Neutrophil (primary cell): ENCODE measurements at regions not wholly inside any gene's neighbourhood (a gene's known extent, or its start where the extent isn't known, plus 50 kb on each side); places are given as distances from the start of the nearest gene placed in this dataset.

Experiments used
- H3K27ac ChIP-seq: fragments of 200-600 bp; sonication (generic); 2 replicates; pipeline ENCODE4 v1.5.1; 2016; ENCODE audit warnings: mild to moderate bottlenecking, moderate library complexity
- H3K27me3 ChIP-seq: fragments of 200-600 bp; sonication (generic); 2 replicates; pipeline ENCODE4 v1.6.0; 2016; ENCODE audit warnings: mild to moderate bottlenecking
- H3K36me3 ChIP-seq: fragments of 200-600 bp; sonication (generic); 2 replicates; pipeline ENCODE4 v1.5.1; 2017
- H3K4me1 ChIP-seq, 2 experiments: fragments of 200-600 bp in 1 of 2; sonication (generic) in 1 of 2; 1 replicate in 1 of 2; 2 replicates in 1 of 2; pipeline versions ENCODE4 v1.5.1 to v1.6.1; 2013 to 2016; ENCODE audit warnings: low read depth in 1 of 2, low read length in 1 of 2, mild to moderate bottlenecking in 1 of 2, moderate library complexity in 1 of 2; ENCODE audit not compliant: control insufficient read depth in 1 of 2, insufficient read depth in 1 of 2
- H3K4me3 ChIP-seq, 2 experiments: fragments of 200-600 bp in 1 of 2; sonication (generic) in 1 of 2; 1 replicate in 1 of 2; 2 replicates in 1 of 2; pipeline ENCODE4 v1.5.1; 2013 to 2016; ENCODE audit warnings: low read depth in 1 of 2, low read length in 1 of 2, mild to moderate bottlenecking in 1 of 2, moderate library complexity in 1 of 2
- H3K9me3 ChIP-seq: fragments of 200-600 bp; sonication (generic); 2 replicates; pipeline ENCODE4 v1.5.1; 2016
- TF ChIP-seq, protein P1 (sequence below): fragments of 200-600 bp; sonication (generic); IDR thresholded peaks from 2 replicates; pipeline ENCODE4 v1.5.1; 2016; ENCODE audit warnings: antibody characterized with exemption

DNA sequence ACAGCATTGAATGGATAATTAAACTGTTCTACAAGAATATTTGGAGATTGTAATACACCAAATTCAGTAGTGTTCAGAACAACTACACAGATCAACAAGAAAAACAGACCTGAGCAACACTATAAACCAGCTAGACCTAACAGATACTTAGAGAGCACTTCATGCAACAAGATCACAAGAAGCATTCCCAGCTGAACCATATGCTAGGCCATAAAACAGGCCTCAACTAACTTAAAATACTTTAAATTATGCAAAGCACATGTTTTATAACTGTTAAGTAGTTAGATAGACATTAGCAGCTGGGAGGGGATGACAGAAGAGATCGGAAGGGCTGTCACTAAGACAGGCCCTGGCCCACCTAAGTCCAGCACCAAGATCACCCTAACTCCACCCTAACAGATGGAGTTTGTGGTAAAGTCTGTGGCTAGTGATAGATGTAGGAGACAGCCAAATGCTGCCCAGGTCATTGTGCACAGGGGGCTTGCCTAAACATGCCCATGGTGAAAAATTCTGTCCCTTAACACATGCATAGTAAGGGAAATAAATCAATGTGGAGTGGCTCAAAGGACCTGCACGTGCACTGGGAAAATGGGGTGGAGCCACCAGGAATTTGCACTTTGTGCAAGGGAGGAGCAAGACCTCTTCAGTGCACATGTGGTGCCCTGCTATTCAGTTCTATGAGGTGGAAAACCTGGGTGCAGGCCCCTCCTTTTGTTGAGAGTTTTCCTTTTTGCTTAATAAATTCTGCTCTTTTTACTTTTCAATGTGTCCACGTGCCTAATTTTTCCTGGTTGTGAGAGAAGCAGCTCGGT is 567.8 kb upstream of the NRG3 start:
- no peak overlapping the region for H3K4me3 ChIP-seq
- H3K9me3 ChIP-seq: no peaks in the 10 kb centered on the region
- no peak overlapping the region for H3K27ac ChIP-seq
- TF ChIP-seq, protein P1, sequence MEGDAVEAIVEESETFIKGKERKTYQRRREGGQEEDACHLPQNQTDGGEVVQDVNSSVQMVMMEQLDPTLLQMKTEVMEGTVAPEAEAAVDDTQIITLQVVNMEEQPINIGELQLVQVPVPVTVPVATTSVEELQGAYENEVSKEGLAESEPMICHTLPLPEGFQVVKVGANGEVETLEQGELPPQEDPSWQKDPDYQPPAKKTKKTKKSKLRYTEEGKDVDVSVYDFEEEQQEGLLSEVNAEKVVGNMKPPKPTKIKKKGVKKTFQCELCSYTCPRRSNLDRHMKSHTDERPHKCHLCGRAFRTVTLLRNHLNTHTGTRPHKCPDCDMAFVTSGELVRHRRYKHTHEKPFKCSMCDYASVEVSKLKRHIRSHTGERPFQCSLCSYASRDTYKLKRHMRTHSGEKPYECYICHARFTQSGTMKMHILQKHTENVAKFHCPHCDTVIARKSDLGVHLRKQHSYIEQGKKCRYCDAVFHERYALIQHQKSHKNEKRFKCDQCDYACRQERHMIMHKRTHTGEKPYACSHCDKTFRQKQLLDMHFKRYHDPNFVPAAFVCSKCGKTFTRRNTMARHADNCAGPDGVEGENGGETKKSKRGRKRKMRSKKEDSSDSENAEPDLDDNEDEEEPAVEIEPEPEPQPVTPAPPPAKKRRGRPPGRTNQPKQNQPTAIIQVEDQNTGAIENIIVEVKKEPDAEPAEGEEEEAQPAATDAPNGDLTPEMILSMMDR: no peak
- no peaks in the 10 kb centered on the region for H3K27me3 ChIP-seq
- no peaks in the 10 kb centered on the region for H3K36me3 ChIP-seq
- no peaks in the 10 kb centered on the region for H3K4me1 ChIP-seq

DNA sequence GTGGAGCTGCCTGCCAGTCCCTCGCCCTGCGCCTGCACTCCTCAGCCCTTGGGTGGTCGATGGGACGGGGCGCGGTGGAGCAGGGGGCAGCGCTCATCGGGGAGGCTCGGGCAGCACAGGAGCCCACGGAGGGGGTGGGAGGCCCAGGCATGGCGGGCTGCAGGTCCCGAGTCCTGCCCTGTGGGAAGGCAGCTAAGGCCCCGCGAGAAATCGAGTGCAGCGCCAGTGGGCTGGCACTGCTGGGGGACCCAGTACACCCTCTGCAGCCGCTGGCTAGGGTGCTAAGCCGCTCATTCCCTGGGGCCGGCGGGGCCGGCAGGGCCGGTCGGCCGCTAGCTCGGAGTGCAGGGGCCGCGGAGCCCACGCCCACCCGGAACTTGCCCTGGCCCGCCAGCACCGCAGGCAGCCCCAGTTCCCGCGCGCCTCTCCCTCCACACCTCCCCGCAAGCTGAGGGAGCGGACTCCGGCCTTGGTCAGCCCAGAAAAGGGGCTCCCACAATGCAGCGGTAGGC is 565.9 kb upstream of the NRG3 start:
- H3K27me3 ChIP-seq: no peaks in the 10 kb centered on the region
- H3K4me1 ChIP-seq: no peaks in the 10 kb centered on the region
- no peak overlapping the region for H3K4me3 ChIP-seq
- no peak overlapping the region for H3K27ac ChIP-seq
- no peaks in the 10 kb centered on the region for H3K9me3 ChIP-seq
- TF ChIP-seq, protein P1: no peak
- H3K36me3 ChIP-seq: no peaks in the 10 kb centered on the region

DNA sequence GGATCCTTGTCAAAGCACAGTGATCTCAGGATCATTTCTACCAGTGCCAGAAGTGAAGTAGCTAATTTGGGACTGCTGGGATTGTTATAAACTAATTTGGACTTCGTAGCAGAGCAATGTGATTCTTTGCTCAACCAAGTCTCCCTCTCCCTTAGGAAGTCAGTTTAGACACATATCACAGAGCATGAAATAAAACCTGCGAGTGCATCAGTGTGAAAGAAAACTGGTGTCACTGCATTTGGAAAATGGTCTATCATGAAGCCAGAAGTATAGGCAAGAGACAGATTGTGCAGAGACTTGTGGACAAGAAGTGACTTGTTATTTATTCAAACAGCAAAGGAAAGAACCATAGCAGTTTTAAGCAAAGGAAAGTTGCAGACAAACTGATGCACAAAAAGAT is 560.5 kb upstream of the NRG3 start:
- Histone ChIP-seq H3K36me3 (no peaks in the 10 kb centered on the region), H3K9me3 (no peaks in the 10 kb centered on the region), H3K27ac (no peak overlapping the region), H3K27me3 (no peaks in the 10 kb centered on the region), H3K4me3 (no peak overlapping the region), H3K4me1 (no peaks in the 10 kb centered on the region)
- TF ChIP-seq, protein P1: no peak

DNA sequence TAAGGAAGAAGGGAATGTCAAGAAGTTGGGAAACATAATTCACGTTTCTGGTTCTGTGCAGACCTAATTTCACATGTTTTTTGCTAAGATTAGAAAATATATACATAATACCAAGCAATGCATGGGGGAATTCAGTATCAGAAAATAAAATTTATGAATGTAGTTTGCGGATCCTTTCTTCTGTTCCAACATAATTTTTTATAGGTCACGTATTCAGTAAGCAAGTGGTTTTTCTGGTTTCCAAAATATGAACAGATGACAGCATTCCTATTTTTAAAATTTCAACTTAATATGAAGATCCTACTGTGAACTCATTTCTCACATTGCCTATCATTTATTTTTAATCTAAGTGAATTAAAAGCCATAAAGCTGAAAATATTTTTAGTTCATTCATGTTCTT is 560.0 kb upstream of the NRG3 start:
- no peaks in the 10 kb centered on the region for H3K36me3 ChIP-seq
- no peaks in the 10 kb centered on the region for H3K27me3 ChIP-seq
- H3K9me3 ChIP-seq: no peaks in the 10 kb centered on the region
- no peaks in the 10 kb centered on the region for H3K4me1 ChIP-seq
- H3K4me3 ChIP-seq: no peak overlapping the region
- H3K27ac ChIP-seq: no peak overlapping the region
- TF ChIP-seq, protein P1: no peak

DNA sequence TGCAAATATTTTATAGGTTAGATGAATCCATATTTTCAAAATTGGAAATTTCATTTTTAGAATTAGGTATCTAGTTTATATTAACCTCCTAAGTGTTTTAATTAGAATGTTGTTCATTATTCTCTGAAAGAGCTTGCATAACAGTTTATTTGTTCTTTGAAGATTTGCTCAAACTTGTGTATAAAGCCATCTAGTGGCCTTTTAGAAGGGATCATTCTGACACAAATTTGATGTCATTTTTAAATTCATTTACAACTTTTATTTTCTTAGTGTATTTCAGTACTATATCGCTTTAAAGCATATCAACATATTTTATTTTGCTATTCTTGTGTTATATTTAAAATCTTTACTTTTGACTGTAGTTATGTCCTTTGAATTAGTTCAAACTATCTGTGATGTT is 527.0 kb upstream of the NRG3 start:
- H3K4me3 ChIP-seq: no peak overlapping the region
- TF ChIP-seq, protein P1: no peak
- H3K27me3 ChIP-seq: no peaks in the 10 kb centered on the region
- H3K4me1 ChIP-seq: no peaks in the 10 kb centered on the region
- no peaks in the 10 kb centered on the region for H3K9me3 ChIP-seq
- H3K36me3 ChIP-seq: no peaks in the 10 kb centered on the region
- H3K27ac ChIP-seq: no peak overlapping the region
